Smooth muscle cell (in vitro differentiated cells): ENCODE measurements at regions not wholly inside any gene's neighbourhood (a gene's known extent, or its start where the extent isn't known, plus 50 kb on each side); places are given as distances from the start of the nearest gene placed in this dataset.

Source experiments
- DNase-seq: peaks from one replicate; lab custom pipeline; 2025; ENCODE audit not compliant: unreplicated experiment; lab: John Stamatoyannopoulos, UW
- H2AFZ ChIP-seq: fragments of 200-600 bp; sonication (generic); 2 replicates; pipeline ENCODE4 v1.6.0; 2016; ENCODE audit warnings: antibody characterized with exemption, low read depth, mild to moderate bottlenecking
- H3F3A ChIP-seq: fragments of 200-600 bp; sonication (generic); 2 replicates; pipeline ENCODE4 v1.6.0; 2017; ENCODE audit warnings: antibody characterized with exemption, low read depth
- H3K27ac ChIP-seq: fragments of 200-600 bp; sonication (generic); 2 replicates; pipeline ENCODE4 v1.5.1; 2016; ENCODE audit warnings: low read depth, mild to moderate bottlenecking
- H3K27me3 ChIP-seq: fragments of 200-600 bp; sonication (generic); 2 replicates; pipeline ENCODE4 v1.6.1; 2016; ENCODE audit warnings: low read depth, mild to moderate bottlenecking
- H3K36me3 ChIP-seq: fragments of 200-600 bp; sonication (generic); 2 replicates; pipeline ENCODE4 v1.5.1; 2016; ENCODE audit warnings: low read depth
- H3K4me1 ChIP-seq: fragments of 200-600 bp; sonication (generic); 2 replicates; pipeline ENCODE4 v1.5.1; 2016; ENCODE audit warnings: low read depth
- H3K4me2 ChIP-seq: fragments of 200-600 bp; sonication (generic); 2 replicates; pipeline ENCODE4 v1.6.0; 2016; ENCODE audit warnings: mild to moderate bottlenecking
- H3K4me3 ChIP-seq: fragments of 200-600 bp; sonication (generic); 2 replicates; pipeline ENCODE4 v1.5.1; 2016; ENCODE audit warnings: mild to moderate bottlenecking
- H3K79me2 ChIP-seq: fragments of 200-600 bp; sonication (generic); 2 replicates; pipeline ENCODE4 v1.6.0; 2016; ENCODE audit warnings: low read depth, mild to moderate bottlenecking
- H3K9ac ChIP-seq: fragments of 200-600 bp; sonication (generic); 2 replicates; pipeline ENCODE4 v1.6.0; 2016; ENCODE audit warnings: low read depth
- H3K9me3 ChIP-seq: fragments of 200-600 bp; sonication (generic); replicated peaks from 2 replicates; pipeline ENCODE4 v1.5.1; 2016; ENCODE audit warnings: low read depth
- H4K20me1 ChIP-seq: fragments of 200-600 bp; sonication (generic); 2 replicates; pipeline ENCODE4 v1.6.0; 2016; ENCODE audit warnings: low read depth
- WGBS: methylation state at CpG from one replicate; pipeline ENCODE4 v1.1.7; 2016; ENCODE audit warnings: low lambda C conversion rate; 5-methylcytosine and 5-hydroxymethylcytosine counted together
- TF ChIP-seq, protein P1 (sequence below): fragments of 200-600 bp; sonication (generic); IDR thresholded peaks from 2 replicates; pipeline ENCODE4 v1.5.1; 2017; ENCODE audit warnings: borderline replicate concordance, mild to moderate bottlenecking, antibody characterized with exemption; ENCODE audit not compliant: insufficient read depth, poor library complexity, severe bottlenecking

- no peaks in the 10 kb centered on the region for H3K79me2 ChIP-seq
- no peaks in the 10 kb centered on the region for H3K27me3 ChIP-seq
- no peaks in the 10 kb centered on the region for H3F3A ChIP-seq
- TF ChIP-seq, protein P1, sequence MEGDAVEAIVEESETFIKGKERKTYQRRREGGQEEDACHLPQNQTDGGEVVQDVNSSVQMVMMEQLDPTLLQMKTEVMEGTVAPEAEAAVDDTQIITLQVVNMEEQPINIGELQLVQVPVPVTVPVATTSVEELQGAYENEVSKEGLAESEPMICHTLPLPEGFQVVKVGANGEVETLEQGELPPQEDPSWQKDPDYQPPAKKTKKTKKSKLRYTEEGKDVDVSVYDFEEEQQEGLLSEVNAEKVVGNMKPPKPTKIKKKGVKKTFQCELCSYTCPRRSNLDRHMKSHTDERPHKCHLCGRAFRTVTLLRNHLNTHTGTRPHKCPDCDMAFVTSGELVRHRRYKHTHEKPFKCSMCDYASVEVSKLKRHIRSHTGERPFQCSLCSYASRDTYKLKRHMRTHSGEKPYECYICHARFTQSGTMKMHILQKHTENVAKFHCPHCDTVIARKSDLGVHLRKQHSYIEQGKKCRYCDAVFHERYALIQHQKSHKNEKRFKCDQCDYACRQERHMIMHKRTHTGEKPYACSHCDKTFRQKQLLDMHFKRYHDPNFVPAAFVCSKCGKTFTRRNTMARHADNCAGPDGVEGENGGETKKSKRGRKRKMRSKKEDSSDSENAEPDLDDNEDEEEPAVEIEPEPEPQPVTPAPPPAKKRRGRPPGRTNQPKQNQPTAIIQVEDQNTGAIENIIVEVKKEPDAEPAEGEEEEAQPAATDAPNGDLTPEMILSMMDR: no peak
- DNase-seq: no peak
- no peak overlapping the region for H3K4me2 ChIP-seq
- H3K9ac ChIP-seq: no peak overlapping the region
- H3K4me3 ChIP-seq: no peak overlapping the region
- WGBS: 100% methylated on average over 2 of the region's 2 CpGs
- H4K20me1 ChIP-seq: no peaks in the 10 kb centered on the region
- H2AFZ ChIP-seq: no peak overlapping the region
- no peak overlapping the region for H3K27ac ChIP-seq
- H3K9me3 ChIP-seq: no peaks in the 10 kb centered on the region
- no peaks in the 10 kb centered on the region for H3K4me1 ChIP-seq
- no peaks in the 10 kb centered on the region for H3K36me3 ChIP-seq
Measured at GRCh38 chr14:42159138-42159537, 552.5 kb downstream of the LRFN5 start.

GRCh38 chr14:42149609-42150261 lies 543.1 kb downstream of the LRFN5 start:
- WGBS: 96% methylated on average over 1 of the region's 1 CpG
- Histone ChIP-seq H3K36me3 (no peaks in the 10 kb centered on the region), H3K4me2 (no peak overlapping the region), H3F3A (no peaks in the 10 kb centered on the region), H4K20me1 (no peaks in the 10 kb centered on the region), H3K4me1 (no peaks in the 10 kb centered on the region), H3K4me3 (no peak overlapping the region), H3K27me3 (no peaks in the 10 kb centered on the region), H2AFZ (no peak overlapping the region), H3K79me2 (no peaks in the 10 kb centered on the region), H3K9me3 (no peaks in the 10 kb centered on the region), H3K9ac (no peak overlapping the region), H3K27ac (no peak overlapping the region)
- TF ChIP-seq, protein P1: no peak
- DNase-seq: no peak

DNA sequence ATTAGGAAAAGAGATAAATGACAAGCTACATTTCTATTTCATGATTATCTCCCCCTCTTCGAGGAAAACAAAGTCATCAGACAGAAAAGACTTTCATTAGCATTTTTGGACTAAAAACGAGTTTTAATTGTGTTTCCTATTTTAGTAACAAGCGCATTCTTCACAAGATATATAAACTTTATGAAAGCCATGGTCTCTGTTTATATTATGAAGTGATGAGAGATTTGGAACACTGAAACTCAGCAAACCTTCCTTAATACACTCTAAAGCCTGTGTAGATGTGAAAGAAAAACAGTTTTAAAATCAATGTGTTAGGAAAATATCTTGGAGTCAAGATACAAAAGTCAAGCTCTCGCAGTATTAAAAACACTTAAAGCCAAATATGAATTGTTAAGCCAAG lies 539.1 kb downstream of the LRFN5 start:
- no peak overlapping the region for H3K4me2 ChIP-seq
- H3K4me1 ChIP-seq: no peaks in the 10 kb centered on the region
- peak overlapping the region; percentile 33 for H2AFZ ChIP-seq
- DNase-seq: no peak
- no peaks in the 10 kb centered on the region for H3K36me3 ChIP-seq
- H3K9me3 ChIP-seq: no peaks in the 10 kb centered on the region
- H3K27ac ChIP-seq: no peak overlapping the region
- H3F3A ChIP-seq: no peaks in the 10 kb centered on the region
- TF ChIP-seq, protein P1: no peak
- no peaks in the 10 kb centered on the region for H4K20me1 ChIP-seq
- no peak overlapping the region for H3K9ac ChIP-seq
- H3K79me2 ChIP-seq: no peaks in the 10 kb centered on the region
- no peak overlapping the region for H3K4me3 ChIP-seq
- 69% methylated on average over 4 of the region's 4 CpGs for WGBS
- no peaks in the 10 kb centered on the region for H3K27me3 ChIP-seq

DNA sequence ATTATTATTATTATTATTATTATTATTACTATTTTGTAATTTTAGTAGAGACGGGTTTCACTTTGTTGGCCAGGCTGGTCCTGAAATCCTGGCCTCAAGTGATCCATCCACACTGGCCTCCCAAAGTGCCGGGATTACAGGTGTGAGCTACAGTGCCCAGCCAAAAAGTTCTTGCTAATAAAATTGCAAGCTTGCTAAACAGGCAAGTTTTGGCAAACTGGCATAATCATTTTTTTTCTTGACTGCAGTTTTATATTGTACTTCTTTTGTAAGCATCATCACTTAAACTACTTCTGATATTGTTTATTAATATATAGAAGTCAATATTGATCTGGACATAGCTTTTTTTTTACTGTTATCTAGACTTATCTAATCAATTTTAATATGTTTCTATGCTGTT lies 536.4 kb downstream of the LRFN5 start:
- no peak for DNase-seq
- no peaks in the 10 kb centered on the region for H3K79me2 ChIP-seq
- H4K20me1 ChIP-seq: no peaks in the 10 kb centered on the region
- H3K4me3 ChIP-seq: no peak overlapping the region
- peaks cover 3% of the 10 kb centered on the region for H3K4me1 ChIP-seq
- no peak overlapping the region for H3K4me2 ChIP-seq
- no peaks in the 10 kb centered on the region for H3F3A ChIP-seq
- no peaks in the 10 kb centered on the region for H3K9me3 ChIP-seq
- H2AFZ ChIP-seq: no peak overlapping the region
- 98% methylated on average over 2 of the region's 2 CpGs for WGBS
- H3K36me3 ChIP-seq: no peaks in the 10 kb centered on the region
- TF ChIP-seq, protein P1: no peak
- no peak overlapping the region for H3K9ac ChIP-seq
- no peaks in the 10 kb centered on the region for H3K27me3 ChIP-seq
- no peak overlapping the region for H3K27ac ChIP-seq
